Endothelial cell of umbilical vein (primary cell): ENCODE measurements at regions not wholly inside any gene's neighbourhood (a gene's known extent, or its start where the extent isn't known, plus 50 kb on each side); places are given as distances from the start of the nearest gene placed in this dataset.

Experiments used
- BruUV-seq: library from RNA; stranded (reverse); fragments of 400-500 nt; replicated peaks from 2 replicates; lab custom pipeline; 2021; lab: Mats Ljungman, UMichigan
- CTCF ChIA-PET: fragments of 300-600, 350-600 bp; sonication (Branson Sonifier 250); formaldehyde crosslinking; loops from one replicate; lab custom pipeline; 2021; ENCODE audit warnings: antibody characterized with exemption, inconsistent platforms; lab: Charles Lee
- POLR2A ChIA-PET: fragments of 300-600, 350-600 bp; sonication (Branson Sonifier 250); formaldehyde crosslinking; loops from one replicate; lab custom pipeline; 2021; ENCODE audit warnings: antibody characterized with exemption, inconsistent platforms; lab: Charles Lee
- DNase-seq: peaks from one replicate; pipeline ENCODE4 v3.0.0-alpha.2; 2011; ENCODE audit warnings: low read depth, low spot score
- FAIRE-seq: peaks from 2 replicates; lab custom pipeline; 2011; peaks lifted over from hg19 to GRCh38; lab: Jason Lieb, UNC
- H2AFZ ChIP-seq: 2 replicates; pipeline ENCODE4 v1.6.0; 2012; ENCODE audit warnings: low read depth, low read length, control low read depth, inconsistent platforms
- H3K27ac ChIP-seq: 2 replicates; pipeline ENCODE4 v1.5.1; 2011; ENCODE audit warnings: low read depth, mild to moderate bottlenecking, control low read depth, low read length, moderate library complexity; ENCODE audit not compliant: insufficient read depth
- H3K27me3 ChIP-seq, 2 experiments: 2 replicates each; pipeline versions ENCODE4 v1.6.0 to v1.6.1; 2011; ENCODE audit warnings: low read length in 2 of 2, mixed read lengths in 1 of 2; ENCODE audit not compliant: control insufficient read depth in 2 of 2, insufficient read depth in 2 of 2
- H3K36me3 ChIP-seq, 2 experiments: 2 replicates in 1 of 2; 3 replicates in 1 of 2; pipeline ENCODE4 v1.5.1; 2011; ENCODE audit warnings: low read length in 2 of 2, mild to moderate bottlenecking in 1 of 2, moderate library complexity in 1 of 2; ENCODE audit not compliant: control insufficient read depth in 2 of 2, insufficient read depth in 2 of 2; ENCODE audit errors: extremely low read depth in 1 of 2
- H3K4me1 ChIP-seq: 3 replicates; pipeline ENCODE4 v1.5.1; 2011; ENCODE audit warnings: mild to moderate bottlenecking, low read length; ENCODE audit not compliant: control insufficient read depth, insufficient read depth; ENCODE audit errors: extremely low read depth
- H3K4me2 ChIP-seq: 2 replicates; pipeline ENCODE4 v1.6.1; 2011; ENCODE audit warnings: low read length, control low read depth, mixed read lengths; ENCODE audit not compliant: insufficient read depth
- H3K4me3 ChIP-seq, 3 experiments: fragments of 200-600 bp in 1 of 3; sonication (generic), shearing (Covaris generic) in 1 of 3; replicated peaks in 1 of 3; 2 replicates each; pipeline ENCODE4 v1.5.1; 2011 to 2016; ENCODE audit warnings: control low read depth in 3 of 3, low read length in 3 of 3, mild to moderate bottlenecking in 2 of 3, inconsistent platforms in 1 of 3, low read depth in 1 of 3, moderate library complexity in 1 of 3; ENCODE audit not compliant: insufficient read depth in 1 of 3
- H3K79me2 ChIP-seq: 2 replicates; pipeline ENCODE4 v1.6.0; 2012; ENCODE audit warnings: low read length, inconsistent platforms; ENCODE audit not compliant: control insufficient read depth, insufficient read depth
- H3K9ac ChIP-seq: replicated peaks from 2 replicates; pipeline ENCODE3; 2011; ENCODE audit warnings: low read length, control low read depth; ENCODE audit not compliant: insufficient read depth; ENCODE audit errors: extremely low read depth
- H3K9me1 ChIP-seq: replicated peaks from 3 replicates; pipeline ENCODE4 v1.6.0; 2011; ENCODE audit warnings: mild to moderate bottlenecking, low read length; ENCODE audit not compliant: control insufficient read depth, insufficient read depth; ENCODE audit errors: extremely low read depth
- H3K9me3 ChIP-seq: replicated peaks from 2 replicates; pipeline ENCODE4 v1.5.1; 2012; ENCODE audit warnings: low read length, inconsistent platforms; ENCODE audit not compliant: control insufficient read depth, insufficient read depth
- H4K20me1 ChIP-seq: replicated peaks from 2 replicates; pipeline ENCODE3; 2011; ENCODE audit warnings: mild to moderate bottlenecking, low read length; ENCODE audit not compliant: control insufficient read depth, insufficient read depth; ENCODE audit errors: extremely low read depth
- EZH2 ChIP-seq: IDR thresholded peaks from 2 replicates; pipeline ENCODE4 v1.6.1; 2012; ENCODE audit warnings: borderline replicate concordance, low read depth, mild to moderate bottlenecking, moderate library complexity, low read length, inconsistent platforms; ENCODE audit not compliant: severe bottlenecking
- FOS ChIP-seq: IDR thresholded peaks from 2 replicates; pipeline ENCODE4 v1.6.1; 2011; ENCODE audit warnings: mild to moderate bottlenecking, low read length, moderate library complexity, borderline replicate concordance; ENCODE audit not compliant: insufficient read depth
- GATA2 ChIP-seq: IDR thresholded peaks from 2 replicates; pipeline ENCODE4 v1.7.0; 2011; ENCODE audit warnings: low read depth, mild to moderate bottlenecking, moderate library complexity, mixed read lengths, low read length; ENCODE audit not compliant: insufficient read length, insufficient read depth
- JUN ChIP-seq: IDR thresholded peaks from 2 replicates; pipeline ENCODE4 v1.6.1; 2011; ENCODE audit warnings: borderline replicate concordance, low read depth; ENCODE audit not compliant: insufficient read length, insufficient read depth
- MYC ChIP-seq: IDR thresholded peaks from one replicate; pipeline ENCODE4 v1.6.1; 2011; ENCODE audit warnings: mild to moderate bottlenecking, low read depth, low read length
- POLR2A ChIP-seq: IDR thresholded peaks from 2 replicates; pipeline ENCODE4 v1.6.1; 2012; ENCODE audit warnings: low read depth, mild to moderate bottlenecking, control low read depth, low read length
- POLR2AphosphoS5 ChIP-seq: IDR thresholded peaks from 2 replicates; pipeline ENCODE4 v1.6.1; 2012; ENCODE audit warnings: low read depth, mild to moderate bottlenecking, control low read depth, low read length, moderate library complexity; ENCODE audit not compliant: insufficient read depth
- dilution Hi-C: fragments of 300-500 bp; cut with MboI; formaldehyde crosslinking; loops from one replicate; pipeline ENCODE4 v1.15.0; 2019; ENCODE audit warnings: low sequenced_read_pairs; ENCODE audit not compliant: extremely low pct_ligation_motif_present
- intact Hi-C: fragments of 100-400 bp; cut with micrococcal nuclease; formaldehyde crosslinking; loops from one replicate; pipeline ENCODE4 v1.10.0; 2022
- TF ChIP-seq, protein P1 (sequence below): IDR thresholded peaks from 2 replicates; pipeline ENCODE4 v1.6.1; 2011; ENCODE audit not compliant: insufficient read depth, insufficient read length
- TF ChIP-seq, protein P2 (sequence below), 2 donors: IDR thresholded peaks; 1 replicate in 1 of 2; 2 replicates in 1 of 2; pipeline ENCODE4 v1.5.1; 2011; ENCODE audit warnings: low read length in 2 of 2, mild to moderate bottlenecking in 2 of 2, moderate library complexity in 2 of 2, control low read depth in 1 of 2, inconsistent platforms in 1 of 2, low read depth in 1 of 2; ENCODE audit not compliant: insufficient read depth in 1 of 2; ENCODE audit errors: extremely low read depth in 1 of 2

DNA sequence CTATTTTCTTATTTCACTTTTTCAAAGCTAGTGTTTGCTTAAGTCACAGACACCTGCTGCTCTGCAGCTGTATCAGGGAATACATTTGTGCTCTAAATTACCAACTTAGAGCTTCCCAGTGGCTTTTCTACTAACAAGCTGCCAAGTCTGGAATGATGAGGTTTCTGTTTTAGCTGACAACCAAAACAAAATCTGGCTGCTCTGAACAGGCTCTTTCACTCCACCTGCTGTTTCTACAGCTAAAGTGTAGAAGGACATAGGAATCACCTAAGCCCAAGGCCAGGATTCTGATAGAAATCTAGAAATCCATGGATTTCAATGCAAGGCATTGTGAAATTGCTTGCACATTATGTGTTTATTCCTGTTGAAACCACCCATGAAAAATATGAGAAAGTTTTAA lies 201.2 kb downstream of the SUCLG1 start:
- no peak overlapping the region for H3K27ac ChIP-seq
- ChIA-PET POLR2A (no interaction called here), CTCF (no interaction called here)
- dilution Hi-C loops = no loop called here
- no peak overlapping the region for H3K4me2 ChIP-seq
- TF ChIP-seq MYC = no peak
- no peak for TF ChIP-seq POLR2A
- TF ChIP-seq GATA2 = no peak
- TF ChIP-seq, protein P1, sequence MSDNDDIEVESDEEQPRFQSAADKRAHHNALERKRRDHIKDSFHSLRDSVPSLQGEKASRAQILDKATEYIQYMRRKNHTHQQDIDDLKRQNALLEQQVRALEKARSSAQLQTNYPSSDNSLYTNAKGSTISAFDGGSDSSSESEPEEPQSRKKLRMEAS = no peak
- no peak for TF ChIP-seq JUN
- no peak for TF ChIP-seq POLR2AphosphoS5
- TF ChIP-seq FOS = no peak
- TF ChIP-seq, protein P2, sequence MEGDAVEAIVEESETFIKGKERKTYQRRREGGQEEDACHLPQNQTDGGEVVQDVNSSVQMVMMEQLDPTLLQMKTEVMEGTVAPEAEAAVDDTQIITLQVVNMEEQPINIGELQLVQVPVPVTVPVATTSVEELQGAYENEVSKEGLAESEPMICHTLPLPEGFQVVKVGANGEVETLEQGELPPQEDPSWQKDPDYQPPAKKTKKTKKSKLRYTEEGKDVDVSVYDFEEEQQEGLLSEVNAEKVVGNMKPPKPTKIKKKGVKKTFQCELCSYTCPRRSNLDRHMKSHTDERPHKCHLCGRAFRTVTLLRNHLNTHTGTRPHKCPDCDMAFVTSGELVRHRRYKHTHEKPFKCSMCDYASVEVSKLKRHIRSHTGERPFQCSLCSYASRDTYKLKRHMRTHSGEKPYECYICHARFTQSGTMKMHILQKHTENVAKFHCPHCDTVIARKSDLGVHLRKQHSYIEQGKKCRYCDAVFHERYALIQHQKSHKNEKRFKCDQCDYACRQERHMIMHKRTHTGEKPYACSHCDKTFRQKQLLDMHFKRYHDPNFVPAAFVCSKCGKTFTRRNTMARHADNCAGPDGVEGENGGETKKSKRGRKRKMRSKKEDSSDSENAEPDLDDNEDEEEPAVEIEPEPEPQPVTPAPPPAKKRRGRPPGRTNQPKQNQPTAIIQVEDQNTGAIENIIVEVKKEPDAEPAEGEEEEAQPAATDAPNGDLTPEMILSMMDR (IDR thresholded peaks at IDR 0.05; ENCODE audit: extremely low read depth in 1 of 2, insufficient read depth in 1 of 2, low read depth in 1 of 2, low read length in 2 of 2) = no peak
- TF ChIP-seq EZH2 = no peak
- no TSS peak for BruUV-seq
- FAIRE-seq (no peak), DNase-seq (no peak)
- H3K79me2 ChIP-seq = no peaks in the 10 kb centered on the region
- H3K4me3 ChIP-seq = no peak overlapping the region
- no peak overlapping the region for H3K9ac ChIP-seq
- H3K4me1 ChIP-seq = no peaks in the 10 kb centered on the region
- no peak overlapping the region for H2AFZ ChIP-seq
- no peaks in the 10 kb centered on the region for H3K9me1 ChIP-seq
- intact Hi-C loops = no loop called here
- H3K9me3 ChIP-seq = no peaks in the 10 kb centered on the region
- H4K20me1 ChIP-seq = no peaks in the 10 kb centered on the region
- H3K36me3 ChIP-seq = no peaks in the 10 kb centered on the region
- H3K27me3 ChIP-seq = no peaks in the 10 kb centered on the region
